NAMALWA (cell line): ENCODE measurements at regions not wholly inside any gene's neighbourhood (a gene's known extent, or its start where the extent isn't known, plus 50 kb on each side); places are given as distances from the start of the nearest gene placed in this dataset.

Experiments used
- DNase-seq: peaks from one replicate; pipeline ENCODE4 v3.0.0-alpha.2; 2015; ENCODE audit warnings: low spot score

DNA sequence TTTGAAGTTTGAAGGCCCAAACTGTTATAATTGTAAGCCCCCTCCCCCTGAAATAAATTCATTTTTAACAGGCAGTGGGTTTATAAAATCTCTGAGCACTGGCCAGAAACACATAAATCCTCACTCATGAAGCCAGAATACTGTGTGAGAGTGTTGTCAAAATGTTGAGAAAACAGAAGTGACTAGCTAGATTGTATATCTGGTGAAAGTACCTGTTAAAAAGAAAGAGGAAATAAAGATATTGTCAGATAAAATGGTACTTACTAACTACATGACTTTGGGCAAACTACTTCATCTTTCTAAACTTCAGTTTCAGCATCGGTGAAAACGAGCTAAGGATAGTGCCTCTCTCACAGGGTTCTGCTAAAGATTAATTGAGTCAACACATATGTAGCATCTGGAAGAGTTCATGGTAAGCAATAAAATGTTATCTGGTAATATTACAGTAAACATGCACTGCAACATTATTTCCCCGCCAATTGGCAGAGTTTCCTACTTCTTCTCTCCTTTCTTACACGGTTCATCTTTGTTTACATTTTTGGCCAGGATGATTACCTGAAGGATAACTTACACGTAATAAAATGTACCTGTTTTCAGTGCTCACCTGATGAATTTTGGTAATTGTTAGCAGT lies 202.5 kb upstream of the CHRM2 start:
- no peak for DNase-seq

GRCh38 chr7:136664537-136664936 lies 203.9 kb upstream of the CHRM2 start:
- no peak for DNase-seq

DNA sequence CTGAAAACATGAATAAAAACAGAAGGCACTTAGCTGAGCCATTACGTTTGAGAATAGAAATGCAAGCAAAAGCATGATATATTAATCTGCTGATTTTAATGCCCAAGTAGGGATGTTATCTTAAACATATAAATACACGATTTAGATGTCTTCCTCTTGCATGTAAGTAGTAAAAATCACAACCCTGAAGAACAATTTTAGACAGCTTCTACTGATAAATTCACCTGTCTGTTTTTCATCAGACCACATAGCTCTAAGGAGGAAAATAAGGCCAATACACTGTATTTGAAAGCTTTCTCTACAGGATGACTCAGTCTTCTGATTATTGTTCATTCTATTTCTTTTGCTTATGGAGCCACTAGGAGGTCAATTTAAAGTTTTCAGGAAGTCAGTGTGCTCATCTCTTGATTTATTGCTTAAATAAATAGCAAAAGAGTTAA lies 210.9 kb upstream of the CHRM2 start:
- DNase-seq, result no peak

- no peak for DNase-seq
Observed at GRCh38 chr7:136656516-136656915, 211.9 kb upstream of the CHRM2 start.

GRCh38 chr7:136655414-136655813 lies 213.0 kb upstream of the CHRM2 start:
- DNase-seq, result no peak

DNA sequence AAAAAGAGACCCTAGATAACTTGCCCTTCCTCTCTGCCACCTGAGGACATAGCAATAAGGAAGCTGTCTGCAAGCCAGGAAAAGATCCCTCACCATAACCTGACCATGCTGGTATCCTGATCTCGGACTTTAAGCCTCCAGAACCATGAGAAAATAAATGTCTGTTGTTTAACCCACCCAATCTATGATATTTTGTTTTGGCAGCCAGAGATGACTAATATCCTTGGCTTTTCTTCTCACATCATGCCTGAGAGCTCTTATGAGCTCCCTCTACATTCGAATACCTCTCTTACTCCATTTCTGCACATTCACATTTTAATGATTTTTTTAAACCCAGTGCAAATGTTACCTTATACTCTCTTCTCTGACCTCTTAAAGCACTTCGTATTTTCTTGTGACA lies 214.0 kb upstream of the CHRM2 start:
- no peak for DNase-seq

DNA sequence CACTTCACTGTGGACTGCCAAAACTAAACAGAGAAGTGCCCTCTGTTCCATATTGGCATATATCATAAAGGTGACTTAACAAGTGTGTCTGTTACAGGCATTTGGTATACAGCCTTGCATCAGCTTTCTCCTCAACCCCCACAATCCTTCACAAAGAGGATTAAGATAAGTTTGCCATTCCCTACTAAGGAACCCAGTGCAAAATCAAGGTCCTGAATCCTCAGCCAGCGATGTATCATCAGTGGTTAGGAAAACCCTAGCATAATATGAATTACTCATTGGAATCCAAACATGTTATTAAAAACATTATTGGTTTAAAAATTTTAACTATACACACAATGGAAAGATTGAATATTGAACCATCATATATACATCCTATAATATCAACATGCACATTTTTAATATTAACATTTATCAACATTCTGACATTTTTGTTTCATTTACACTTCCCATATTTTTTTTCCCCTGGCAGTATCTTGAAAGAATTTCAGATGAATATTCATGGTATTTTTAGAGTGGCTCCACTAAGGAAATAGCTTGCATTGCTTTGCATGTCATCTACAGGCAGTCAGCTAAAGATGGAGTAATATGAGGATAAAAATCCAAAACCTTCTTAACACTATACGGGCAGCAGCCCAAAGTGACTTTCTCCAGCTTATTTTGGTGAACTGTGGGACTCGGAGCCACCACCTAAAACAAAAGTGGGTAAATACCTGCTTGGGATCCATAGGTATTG lies 215.6 kb upstream of the CHRM2 start:
- DNase-seq, result no peak

DNA sequence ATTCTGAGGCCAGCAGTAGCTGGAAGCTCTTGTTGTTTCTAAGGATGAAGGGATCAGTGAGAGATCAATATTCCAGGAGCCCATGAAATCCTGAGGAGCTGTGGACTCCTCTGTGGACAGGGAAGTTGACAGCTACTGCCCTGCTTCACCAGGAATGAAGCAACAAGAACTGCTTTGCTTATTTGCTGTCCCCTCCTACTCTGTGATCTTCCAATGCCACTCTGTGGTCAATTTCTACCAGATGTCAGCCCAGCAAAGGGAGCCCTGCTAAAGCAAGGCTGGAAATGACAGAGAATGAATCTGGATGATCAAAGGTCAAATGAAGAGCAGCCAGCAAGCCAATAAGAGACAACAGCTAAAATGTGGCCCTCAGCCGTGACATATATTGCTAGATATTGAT lies 227.5 kb upstream of the CHRM2 start:
- no peak for DNase-seq

DNA sequence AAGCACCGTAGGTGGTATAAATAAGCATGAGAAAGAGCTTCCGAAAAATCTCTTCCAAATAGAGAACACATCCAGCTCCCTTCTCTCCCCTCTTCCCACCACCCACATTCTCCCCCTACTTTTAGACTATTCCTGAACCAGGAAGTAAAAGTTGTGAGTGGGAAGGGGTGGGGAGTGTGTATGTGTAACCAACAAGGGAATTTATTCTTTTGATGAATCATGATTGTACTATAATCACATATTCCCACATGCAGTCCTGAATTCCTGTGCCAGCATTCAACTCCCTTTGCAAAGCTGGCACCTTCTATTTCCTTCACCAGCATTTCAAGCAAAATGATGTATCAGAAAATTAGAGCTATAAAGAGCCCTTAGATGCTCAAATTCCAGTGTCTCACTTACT lies 230.6 kb upstream of the CHRM2 start:
- no peak for DNase-seq

DNA sequence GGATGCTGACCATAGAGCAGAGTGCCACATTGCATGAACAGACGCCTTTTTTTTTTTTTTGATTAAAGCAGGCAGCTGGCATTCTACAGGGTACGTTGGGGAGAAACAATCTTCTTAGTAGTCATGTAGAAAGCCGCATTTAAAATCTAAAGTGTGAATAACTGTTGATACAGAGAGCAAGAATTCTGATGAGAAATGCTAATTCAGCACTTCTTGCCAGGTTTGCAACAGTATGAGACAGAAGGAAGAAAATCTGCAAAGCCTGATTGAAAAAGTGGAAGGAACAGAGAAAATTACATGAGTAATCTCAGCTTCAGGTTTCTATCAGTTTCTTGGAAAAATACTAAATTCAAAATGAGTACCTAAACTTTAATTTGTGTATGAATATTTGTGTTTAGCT lies 232.7 kb upstream of the CHRM2 start:
- DNase-seq, result no peak

DNA sequence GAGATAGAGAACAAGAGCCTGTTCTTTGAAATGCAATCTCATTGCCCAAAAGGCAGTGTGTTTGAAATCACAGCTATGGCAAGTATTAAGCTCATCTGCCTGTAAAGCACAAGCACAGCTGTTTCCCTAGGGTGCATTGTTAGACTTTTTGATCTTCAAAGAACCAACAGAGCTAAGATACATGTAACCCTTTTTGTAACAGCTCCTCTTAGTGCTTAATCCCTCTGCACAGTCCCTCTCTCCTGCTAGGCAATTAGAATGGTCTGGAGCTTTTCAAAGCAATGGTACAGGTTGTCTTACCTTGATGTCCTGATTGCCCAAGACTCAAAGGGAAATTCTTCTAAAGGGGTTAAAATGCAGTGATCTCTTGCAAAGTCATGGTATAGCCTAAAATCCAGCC lies 249.6 kb upstream of the CHRM2 start:
- DNase-seq, result no peak

GRCh38 chr7:136617176-136617575 lies 251.3 kb upstream of the CHRM2 start:
- no peak for DNase-seq

DNA sequence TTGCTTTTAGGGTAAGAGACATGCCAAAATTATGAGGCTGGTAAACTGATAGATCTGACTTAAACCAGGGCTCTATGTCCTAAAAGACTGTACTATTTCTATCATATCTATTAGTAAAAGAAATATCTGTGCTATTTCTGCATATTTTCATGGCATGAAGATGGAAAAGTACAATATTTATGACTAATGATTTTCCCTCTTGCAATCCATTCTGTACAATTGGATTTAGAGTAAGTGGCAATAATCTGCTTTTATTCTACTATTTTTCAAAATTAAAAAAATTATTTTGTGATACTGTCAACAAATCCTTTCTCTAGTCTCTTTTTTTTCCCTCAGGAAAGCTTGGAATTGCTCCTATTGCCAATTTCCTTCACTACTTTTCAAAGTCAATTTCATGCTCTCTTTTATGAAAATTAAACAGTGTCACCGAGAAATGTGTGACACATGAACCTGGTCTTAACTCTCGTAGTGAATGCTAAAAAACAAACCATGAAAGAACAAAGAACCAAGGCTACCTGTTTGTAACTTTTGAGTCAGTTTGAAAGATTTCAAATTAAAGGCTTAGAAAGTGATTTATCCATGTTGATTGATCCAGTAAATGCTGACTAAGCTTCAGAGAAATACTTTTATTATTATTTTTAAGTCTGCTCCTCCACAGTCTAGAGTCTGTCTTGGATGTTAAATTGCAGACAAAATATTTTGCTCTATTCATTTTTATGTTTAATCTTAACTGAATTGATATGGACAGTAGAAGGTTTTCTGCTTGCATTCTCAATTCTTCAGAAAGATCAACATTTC lies 262.7 kb upstream of the CHRM2 start:
- DNase-seq, result no peak

DNA sequence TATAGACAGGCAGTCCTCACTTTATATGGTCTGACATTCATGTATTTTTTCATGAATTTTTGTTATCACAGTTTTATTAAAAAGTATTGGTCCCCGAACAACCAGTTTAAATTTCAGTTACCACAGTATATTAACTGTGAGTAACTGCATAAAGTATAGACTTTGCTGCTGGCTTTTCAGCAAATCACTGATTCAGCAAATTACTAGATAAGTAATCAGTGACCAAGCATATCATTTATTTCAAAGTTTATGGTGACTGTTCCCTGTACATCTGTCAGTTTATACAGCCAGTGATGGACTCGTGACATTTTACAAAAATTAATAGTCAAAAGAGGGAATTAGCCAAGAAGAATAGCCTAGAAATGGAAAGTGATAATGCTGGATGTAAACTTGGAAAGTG lies 266.7 kb upstream of the CHRM2 start:
- DNase-seq, result no peak

GRCh38 chr7:136600475-136600874 lies 268.0 kb upstream of the CHRM2 start:
- DNase-seq, result no peak

- DNase-seq, result no peak
Observed at GRCh38 chr7:136594739-136595144, 273.7 kb upstream of the CHRM2 start.

- no peak for DNase-seq
Observed at GRCh38 chr7:136588216-136588615, 280.2 kb upstream of the CHRM2 start.

- DNase-seq, result no peak
Observed at GRCh38 chr7:136585954-136586670, 282.3 kb upstream of the CHRM2 start.

GRCh38 chr7:136566491-136566890 lies 302.0 kb upstream of the CHRM2 start:
- DNase-seq, result no peak

DNA sequence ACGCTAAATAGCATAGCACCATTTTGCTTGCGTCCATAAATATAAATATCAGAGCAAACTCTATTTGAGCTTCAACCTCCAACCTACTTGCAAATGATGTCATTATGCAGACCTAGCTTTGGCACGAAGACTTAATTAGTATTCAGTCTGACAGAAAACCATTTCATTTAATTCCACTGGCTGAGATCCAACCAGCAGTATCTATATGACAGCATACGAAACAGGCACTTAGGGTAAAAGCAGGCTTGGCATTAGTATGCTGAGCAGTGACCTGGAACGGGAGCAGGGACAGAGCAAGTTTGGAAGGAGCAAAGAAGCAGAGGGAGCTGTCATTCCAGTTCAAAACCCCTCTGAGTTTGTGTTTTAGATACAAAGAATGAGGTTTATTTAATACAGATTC lies 312.5 kb upstream of the CHRM2 start:
- no peak for DNase-seq

DNA sequence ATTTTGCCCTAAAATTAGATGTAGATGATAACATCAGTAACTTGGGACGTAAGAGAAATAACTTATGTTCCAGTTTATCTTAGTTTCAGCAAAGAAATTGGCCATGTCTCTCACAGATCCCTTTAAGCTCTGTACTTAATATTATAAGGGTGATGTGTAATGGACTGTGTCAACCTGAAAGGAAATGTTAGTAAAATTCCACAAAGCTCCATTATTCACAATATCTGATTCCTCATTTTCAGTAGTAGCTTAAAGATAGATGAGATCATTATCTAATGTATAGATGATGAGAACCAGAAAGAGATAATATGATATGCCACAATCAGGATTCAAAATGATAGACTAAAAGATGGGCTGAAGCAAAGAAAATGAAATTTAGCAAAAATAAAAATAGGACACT lies 316.8 kb upstream of the CHRM2 start:
- no peak for DNase-seq

DNA sequence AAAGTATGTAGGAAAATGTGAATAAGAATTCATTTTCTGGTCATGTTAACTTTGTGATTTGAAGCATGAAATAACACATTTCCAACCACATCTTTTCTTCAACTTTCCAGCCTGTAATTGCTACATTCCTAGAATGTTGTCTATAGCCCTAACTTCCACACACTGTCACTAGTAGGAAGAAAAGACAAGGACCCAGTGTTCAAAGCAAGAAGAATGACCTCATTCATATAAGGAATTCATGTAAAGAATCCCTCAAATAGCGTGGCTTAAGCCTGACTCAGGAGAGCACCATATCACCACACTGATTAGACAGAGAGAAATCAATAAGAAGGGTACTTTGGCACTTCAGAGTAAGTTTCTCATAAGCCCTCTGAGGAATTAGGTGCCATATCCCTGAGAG lies 318.7 kb upstream of the CHRM2 start:
- DNase-seq, result no peak

DNA sequence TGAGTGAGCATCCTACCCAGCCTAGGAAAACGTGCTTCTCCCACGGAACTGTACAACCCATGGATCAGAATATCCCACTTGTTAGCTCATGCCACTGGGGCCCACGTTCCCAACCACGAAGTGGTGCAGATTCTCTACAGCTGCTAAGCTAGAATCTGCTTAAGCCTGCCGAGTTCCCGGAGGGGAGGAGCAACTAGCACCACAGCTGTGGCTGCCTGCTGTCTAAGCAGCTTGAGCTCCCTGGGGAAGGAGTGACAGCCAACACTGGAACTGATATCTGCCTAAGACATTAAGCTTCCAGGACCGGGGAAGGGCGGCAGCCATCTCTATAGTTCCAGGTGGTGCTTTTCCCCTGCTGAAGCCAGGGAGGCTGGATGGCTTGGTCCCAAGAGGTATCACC lies 334.7 kb upstream of the CHRM2 start:
- no peak for DNase-seq
